ENCODE measurements at regions not wholly inside any gene's neighbourhood (a gene's known extent, or its start where the extent isn't known, plus 50 kb on each side); places are given as distances from the start of the nearest gene placed in this dataset.
A peak's percentile ranks its signal among the peaks of the same experiment; 100 is the strongest.
"Not testable (repeated sequence)": the region's sequence is repeated elsewhere in the genome, so short reads cannot be mapped to it uniquely, and the experiment has no call there.

- DNase-seq = no peak
Measured at GRCh38 chrX:943035-943434, 269.4 kb downstream of the CRLF2 start.

- DNase-seq = no peak
Measured at GRCh38 chrX:940691-941090, 271.8 kb downstream of the CRLF2 start.

GRCh38 chrX:936979-937769 is 275.3 kb downstream of the CRLF2 start:
- DNase-seq = no peak

DNA sequence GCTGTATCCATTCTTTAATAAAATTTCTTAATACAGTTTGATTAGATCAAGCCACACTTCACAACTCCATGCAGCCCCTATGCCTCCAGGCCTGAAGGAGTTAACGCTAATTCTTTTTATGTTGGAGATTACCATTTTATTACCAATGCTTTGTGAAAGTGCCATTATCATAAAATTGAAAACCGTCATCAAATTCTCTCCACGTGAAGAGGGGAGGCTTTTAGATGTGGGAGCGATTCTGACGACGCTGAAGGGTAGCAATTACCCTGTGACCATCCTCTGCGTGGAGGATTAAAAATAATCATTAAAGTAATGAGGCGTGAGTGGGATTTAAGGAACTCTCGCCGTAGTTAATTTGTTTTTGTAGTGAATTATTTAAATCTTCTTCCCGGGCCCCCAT is 278.8 kb downstream of the CRLF2 start:
- no peak for DNase-seq

- DNase-seq = no peak
Measured at GRCh38 chrX:928606-929005, 283.8 kb downstream of the CRLF2 start.

DNA sequence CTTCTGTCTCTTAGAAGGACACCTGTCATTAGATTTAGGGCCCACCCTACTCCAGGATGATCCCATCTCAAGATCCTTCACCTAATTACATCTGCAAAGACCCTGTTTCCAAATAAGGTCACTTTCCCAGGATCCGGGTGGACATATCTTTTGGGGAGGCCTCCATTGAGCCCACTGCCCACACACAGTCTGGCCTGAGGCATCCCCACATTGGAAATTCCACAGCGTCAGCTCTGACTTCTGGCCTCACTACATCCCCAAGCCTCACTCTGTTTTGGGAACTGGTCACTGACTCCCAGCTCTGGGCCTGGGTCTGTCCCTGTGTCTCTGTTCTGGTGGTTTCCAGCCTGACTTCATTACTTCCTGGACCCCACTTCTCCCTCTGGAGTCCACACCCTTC is 285.5 kb downstream of the CRLF2 start:
- DNase-seq = no peak

- no peak for DNase-seq
Measured at GRCh38 chrX:926070-926469, 286.4 kb downstream of the CRLF2 start.

DNA sequence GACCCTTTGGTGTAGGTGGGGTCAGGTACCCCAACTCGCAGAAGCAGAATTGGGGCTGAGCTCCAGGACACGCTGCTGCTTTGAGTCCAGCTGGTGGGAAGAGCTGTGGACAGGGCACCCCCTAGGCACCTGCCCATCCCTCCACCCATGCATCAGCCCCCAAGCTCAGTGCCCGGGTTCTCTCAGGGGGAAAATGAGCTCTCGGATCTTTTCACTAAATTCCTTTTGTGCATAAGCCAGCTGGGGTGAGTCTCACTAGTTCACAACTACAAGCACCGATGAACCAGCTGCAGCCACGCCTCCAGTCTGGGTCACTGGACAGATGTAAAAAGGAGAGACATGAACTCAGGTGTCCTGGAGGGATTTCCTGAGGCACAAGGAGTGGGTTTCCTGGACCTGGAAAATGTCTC is 286.8 kb downstream of the CRLF2 start:
- no peak for DNase-seq

DNA sequence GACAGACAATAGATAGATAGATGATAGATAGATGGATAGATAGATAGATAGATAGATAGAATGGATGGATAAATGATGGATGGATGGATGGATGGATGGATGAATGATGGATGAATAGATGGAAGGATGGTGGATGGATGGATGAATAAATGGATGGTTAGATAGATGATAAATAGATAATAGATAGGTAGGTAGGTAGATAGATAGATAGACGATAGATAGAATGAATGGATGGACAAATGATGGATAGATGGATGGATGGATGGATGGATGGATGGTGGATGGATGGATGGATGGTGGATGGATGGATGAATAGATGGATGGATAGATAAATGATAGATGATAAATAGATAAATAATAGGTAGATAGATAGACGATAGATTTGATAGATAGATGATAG is 287.4 kb downstream of the CRLF2 start:
- no peak for DNase-seq

DNA sequence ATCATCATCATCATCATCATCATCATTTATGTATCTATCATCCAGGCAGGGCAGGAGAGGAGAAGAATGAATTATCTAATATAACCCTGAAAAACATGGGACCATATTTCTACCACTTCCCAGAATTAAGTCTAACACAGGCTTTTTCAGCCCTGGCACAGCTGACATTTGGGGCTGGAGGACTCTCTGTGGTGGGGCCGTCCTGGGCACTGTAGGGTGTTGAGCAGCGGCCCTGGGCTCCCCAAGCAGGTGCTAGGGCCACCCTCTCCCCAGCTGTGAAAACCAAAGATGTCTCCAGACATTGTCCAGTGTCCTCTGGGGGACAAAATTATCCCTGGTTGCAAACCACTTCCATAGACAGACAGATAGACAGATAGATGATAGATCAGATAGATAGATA is 288.4 kb downstream of the CRLF2 start:
- DNase-seq = no peak

DNA sequence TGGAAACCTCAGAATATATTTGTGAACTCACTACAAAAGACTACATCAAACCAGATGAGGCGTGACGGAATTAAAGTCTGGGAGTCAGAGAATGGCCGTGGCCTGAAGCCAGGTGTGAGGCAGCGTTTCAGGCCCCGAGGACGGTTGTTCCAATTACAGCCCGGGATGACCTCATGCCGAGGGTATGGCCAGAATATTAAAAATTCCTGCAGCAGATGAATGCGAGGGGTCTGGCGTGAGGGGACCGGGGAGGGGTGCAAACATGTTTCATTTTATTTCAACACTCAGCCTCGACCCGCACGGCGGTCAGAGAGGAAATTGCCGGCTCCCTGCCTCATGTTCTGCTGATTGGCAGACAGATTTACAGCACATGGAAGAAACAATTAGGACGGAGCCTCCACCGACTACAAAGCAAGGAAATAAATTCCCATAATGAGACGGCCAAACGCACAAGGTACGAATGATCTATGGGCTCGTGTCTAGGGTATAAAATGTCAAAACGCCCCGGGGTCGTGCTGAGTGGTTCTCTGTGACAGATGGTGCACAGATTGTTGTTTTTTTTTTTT is 289.7 kb downstream of the SHOX start:
- peak; percentile 93 for DNase-seq

DNA sequence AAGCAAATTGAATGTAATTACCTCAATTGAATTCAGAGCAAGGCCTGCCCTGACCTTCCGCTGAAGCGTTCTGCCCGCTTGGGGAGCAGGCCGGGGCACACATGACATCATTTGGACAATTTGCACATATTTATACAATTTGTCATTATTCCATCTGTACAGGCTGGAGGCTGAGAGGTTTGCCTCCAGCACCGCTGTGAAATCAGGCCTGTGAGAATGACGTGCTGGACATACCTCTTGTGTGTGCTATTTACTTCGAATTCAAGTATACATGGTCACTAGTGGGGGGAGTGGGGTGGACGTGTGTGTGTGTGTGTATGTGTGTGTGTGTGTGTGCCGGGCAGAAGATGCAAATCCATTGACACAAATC is 285.6 kb downstream of the SHOX start:
- DNase-seq = no peak

GRCh38 chrX:915427-916229 is 285.0 kb downstream of the SHOX start:
- DNase-seq = no peak

DNA sequence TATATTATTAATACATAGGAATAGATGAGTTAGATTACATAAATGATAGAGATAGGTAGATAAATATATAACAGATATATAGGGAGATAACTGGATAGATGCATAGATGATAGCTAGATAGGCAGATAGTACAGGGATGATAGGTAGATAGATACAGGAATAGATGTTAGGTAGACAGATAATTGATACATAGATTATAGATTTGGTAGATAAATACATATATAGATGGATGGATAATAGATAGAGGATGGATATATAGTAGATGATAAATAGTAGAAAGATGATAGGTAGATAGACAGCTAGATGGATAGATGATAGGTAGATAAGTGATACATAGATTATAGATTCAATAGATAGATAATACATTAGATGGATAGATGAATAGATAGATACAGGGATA is 283.6 kb downstream of the SHOX start:
- no peak for DNase-seq

GRCh38 chrX:912677-913076 is 282.1 kb downstream of the SHOX start:
- no peak for DNase-seq

- DNase-seq = not testable (repeated sequence)
Measured at GRCh38 chrX:909068-909467, 278.5 kb downstream of the SHOX start.

- DNase-seq = no peak
Measured at GRCh38 chrX:906586-906985, 276.0 kb downstream of the SHOX start.

DNA sequence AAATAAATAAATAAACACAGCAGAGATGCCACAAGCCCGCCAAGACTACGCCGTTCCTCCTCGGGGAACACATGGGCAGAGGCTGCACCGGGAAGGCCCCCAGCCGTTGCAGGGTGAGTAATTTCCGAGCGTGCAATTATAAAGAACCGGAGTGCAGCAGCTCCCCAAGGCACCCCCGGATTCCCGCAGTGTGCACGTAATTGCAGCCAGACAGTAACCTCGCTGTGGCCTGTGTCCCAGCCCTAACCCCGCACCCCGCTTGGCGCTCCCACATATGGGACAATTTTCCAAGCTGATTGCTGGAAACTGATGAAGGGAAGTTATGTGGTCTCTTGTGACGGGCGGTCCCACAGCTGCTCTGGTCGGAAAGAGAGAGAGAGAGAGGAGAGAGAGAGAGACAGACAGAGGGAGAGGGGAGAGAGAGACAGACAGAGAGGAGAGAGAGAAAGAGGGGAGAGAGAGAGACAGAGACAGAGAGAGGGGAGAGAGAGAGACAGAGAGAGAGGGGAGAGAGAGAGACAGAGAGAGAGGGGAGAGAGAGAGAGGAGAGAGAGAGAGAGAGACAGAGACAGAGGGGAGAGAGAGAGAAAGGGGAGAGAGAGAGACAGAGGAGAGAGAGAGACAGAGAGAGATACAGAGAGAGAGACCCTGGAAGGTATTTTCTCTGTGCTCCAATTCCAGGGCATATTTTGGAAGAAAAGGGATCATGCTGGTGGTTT is 275.4 kb downstream of the SHOX start:
- peak; percentile 57 for DNase-seq

GRCh38 chrX:903116-903515 is 272.5 kb downstream of the SHOX start:
- DNase-seq = peak; percentile 33

- no peak for DNase-seq
Measured at GRCh38 chrX:896256-896655, 265.7 kb downstream of the SHOX start.

DNA sequence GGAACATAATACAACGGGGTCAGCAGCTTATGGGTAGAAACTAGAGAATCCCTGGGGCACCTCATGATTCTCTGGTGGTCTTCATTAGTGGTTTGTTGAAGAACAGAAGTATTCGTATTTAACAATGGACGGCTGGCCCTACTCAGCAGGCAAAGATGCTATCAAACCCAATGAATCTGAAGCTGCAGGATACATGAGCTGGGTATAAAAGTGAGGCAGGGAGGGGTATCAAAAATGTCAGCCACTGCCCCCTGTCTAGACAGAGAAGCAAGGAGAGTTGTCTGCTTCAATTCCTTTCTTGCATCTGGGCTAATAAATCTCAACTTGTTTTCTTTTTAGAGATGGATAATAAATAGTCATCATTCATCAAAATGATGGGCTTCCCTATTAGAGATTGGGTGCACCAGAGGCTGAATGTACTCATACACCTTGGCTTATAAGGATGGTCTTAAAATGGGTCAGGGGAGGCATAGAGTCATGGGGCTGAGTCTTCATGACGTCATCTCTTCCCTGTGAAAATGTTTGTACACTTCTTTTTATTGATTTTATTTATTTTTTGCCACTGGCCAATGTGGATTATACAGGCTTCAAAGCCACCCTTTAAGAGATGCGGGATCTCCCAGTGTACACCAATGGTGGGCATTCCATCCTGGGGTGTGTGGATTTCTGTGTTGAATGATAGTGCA is 259.5 kb downstream of the SHOX start:
- no peak for DNase-seq

- DNase-seq = not testable (repeated sequence)
Measured at GRCh38 chrX:887724-888123, 257.1 kb downstream of the SHOX start.

GRCh38 chrX:883588-883987 is 253.0 kb downstream of the SHOX start:
- DNase-seq = no peak

Measured in right hindlimb (tissue), 1 donor.